IPS-18a (cell line): ENCODE measurements at regions not wholly inside any gene's neighbourhood (a gene's known extent, or its start where the extent isn't known, plus 50 kb on each side); places are given as distances from the start of the nearest gene placed in this dataset.
A peak's percentile ranks its signal among the peaks of the same experiment; 100 is the strongest.

Experiments
- H3K27ac ChIP-seq: one replicate; pipeline ENCODE4 v1.5.1; 2013; ENCODE audit warnings: low read length
- H3K27me3 ChIP-seq: one replicate; pipeline ENCODE4 v1.6.1; 2013; ENCODE audit warnings: mild to moderate bottlenecking, low read length; ENCODE audit not compliant: control insufficient read depth, insufficient read depth
- H3K36me3 ChIP-seq: one replicate; pipeline ENCODE4 v1.6.1; 2013; ENCODE audit warnings: low read depth, low read length; ENCODE audit not compliant: control insufficient read depth
- H3K4me1 ChIP-seq: one replicate; pipeline ENCODE4 v1.6.1; 2013; ENCODE audit warnings: low read depth, low read length; ENCODE audit not compliant: control insufficient read depth
- H3K4me3 ChIP-seq: one replicate; pipeline ENCODE4 v1.5.1; 2013; ENCODE audit warnings: low read length
- H3K9ac ChIP-seq: one replicate; pipeline ENCODE4 v1.6.1; 2013; ENCODE audit warnings: mild to moderate bottlenecking, low read length, moderate library complexity
- H3K9me3 ChIP-seq: one replicate; pipeline ENCODE4 v1.6.1; 2013; ENCODE audit warnings: low read depth, low read length; ENCODE audit not compliant: control insufficient read depth

GRCh38 chr14:82595466-82595865 lies 1061.8 kb upstream of the SEL1L start:
- no peak overlapping the region for H3K9ac ChIP-seq
- no peaks in the 10 kb centered on the region for H3K9me3 ChIP-seq
- H3K4me1 ChIP-seq: no peaks in the 10 kb centered on the region
- no peaks in the 10 kb centered on the region for H3K27me3 ChIP-seq
- no peak overlapping the region for H3K27ac ChIP-seq
- H3K36me3 ChIP-seq: no peaks in the 10 kb centered on the region
- no peak overlapping the region for H3K4me3 ChIP-seq

- no peak overlapping the region for H3K4me3 ChIP-seq
- H3K36me3 ChIP-seq: no peaks in the 10 kb centered on the region
- no peaks in the 10 kb centered on the region for H3K27me3 ChIP-seq
- no peaks in the 10 kb centered on the region for H3K9me3 ChIP-seq
- no peak overlapping the region for H3K27ac ChIP-seq
- H3K9ac ChIP-seq: no peak overlapping the region
- no peaks in the 10 kb centered on the region for H3K4me1 ChIP-seq
These were observed 1069.1 kb upstream of the SEL1L start for GRCh38 chr14:82602794-82603193.

GRCh38 chr14:82604819-82605218 lies 1071.2 kb upstream of the SEL1L start:
- Histone ChIP-seq H3K9ac (no peak overlapping the region), H3K36me3 (no peaks in the 10 kb centered on the region), H3K4me3 (no peak overlapping the region), H3K27me3 (no peaks in the 10 kb centered on the region), H3K9me3 (no peaks in the 10 kb centered on the region), H3K4me1 (no peaks in the 10 kb centered on the region), H3K27ac (no peak overlapping the region)

GRCh38 chr14:82621881-82622450 lies 1088.3 kb upstream of the SEL1L start:
- Histone ChIP-seq H3K36me3 (no peaks in the 10 kb centered on the region), H3K4me1 (no peaks in the 10 kb centered on the region), H3K4me3 (no peak overlapping the region), H3K9me3 (no peaks in the 10 kb centered on the region), H3K9ac (no peak overlapping the region), H3K27ac (no peak overlapping the region), H3K27me3 (no peaks in the 10 kb centered on the region)

- H3K9me3 ChIP-seq: no peaks in the 10 kb centered on the region
- H3K27me3 ChIP-seq: no peaks in the 10 kb centered on the region
- no peak overlapping the region for H3K9ac ChIP-seq
- no peaks in the 10 kb centered on the region for H3K36me3 ChIP-seq
- no peak overlapping the region for H3K27ac ChIP-seq
- H3K4me3 ChIP-seq: no peak overlapping the region
- H3K4me1 ChIP-seq: no peaks in the 10 kb centered on the region
These were observed 1092.8 kb upstream of the SEL1L start for GRCh38 chr14:82626156-82627066.

- no peaks in the 10 kb centered on the region for H3K4me1 ChIP-seq
- no peaks in the 10 kb centered on the region for H3K27me3 ChIP-seq
These were observed 1102.3 kb upstream of the SEL1L start for GRCh38 chr14:82635915-82636314.

GRCh38 chr14:82636426-82636825 lies 1102.8 kb upstream of the SEL1L start:
- no peaks in the 10 kb centered on the region for H3K27me3 ChIP-seq
- H3K4me1 ChIP-seq: no peaks in the 10 kb centered on the region
- no peak overlapping the region for H3K27ac ChIP-seq
- no peaks in the 10 kb centered on the region for H3K9me3 ChIP-seq
- no peaks in the 10 kb centered on the region for H3K36me3 ChIP-seq
- no peak overlapping the region for H3K9ac ChIP-seq
- no peak overlapping the region for H3K4me3 ChIP-seq

More at GRCh38 chr14:82635915-82636314, 1102.3 kb upstream of the SEL1L start:
- no peaks in the 10 kb centered on the region for H3K36me3 ChIP-seq
- no peak overlapping the region for H3K9ac ChIP-seq
- no peak overlapping the region for H3K27ac ChIP-seq
- no peak overlapping the region for H3K4me3 ChIP-seq
- no peaks in the 10 kb centered on the region for H3K9me3 ChIP-seq

GRCh38 chr14:82641050-82641540 lies 1107.4 kb upstream of the SEL1L start:
- H3K27me3 ChIP-seq: no peaks in the 10 kb centered on the region
- H3K9ac ChIP-seq: no peak overlapping the region
- no peak overlapping the region for H3K27ac ChIP-seq
- H3K4me3 ChIP-seq: no peak overlapping the region
- H3K36me3 ChIP-seq: no peaks in the 10 kb centered on the region
- no peaks in the 10 kb centered on the region for H3K4me1 ChIP-seq
- no peaks in the 10 kb centered on the region for H3K9me3 ChIP-seq

- Histone ChIP-seq H3K27me3 (no peaks in the 10 kb centered on the region), H3K4me3 (peak overlapping the region; percentile 30), H3K27ac (no peak overlapping the region), H3K36me3 (no peaks in the 10 kb centered on the region), H3K9me3 (no peaks in the 10 kb centered on the region), H3K9ac (no peak overlapping the region), H3K4me1 (no peaks in the 10 kb centered on the region)
These were observed 1108.8 kb upstream of the SEL1L start for GRCh38 chr14:82642425-82642824.

- H3K27ac ChIP-seq: no peak overlapping the region
- no peak overlapping the region for H3K4me3 ChIP-seq
- H3K9me3 ChIP-seq: no peaks in the 10 kb centered on the region
- no peaks in the 10 kb centered on the region for H3K27me3 ChIP-seq
- no peak overlapping the region for H3K9ac ChIP-seq
- no peaks in the 10 kb centered on the region for H3K36me3 ChIP-seq
- no peaks in the 10 kb centered on the region for H3K4me1 ChIP-seq
These were observed 1113.6 kb upstream of the SEL1L start for GRCh38 chr14:82647088-82647810.

- Histone ChIP-seq H3K27ac (no peak overlapping the region), H3K27me3 (no peaks in the 10 kb centered on the region), H3K9ac (no peak overlapping the region), H3K4me3 (no peak overlapping the region), H3K9me3 (no peaks in the 10 kb centered on the region), H3K4me1 (no peaks in the 10 kb centered on the region), H3K36me3 (no peaks in the 10 kb centered on the region)
These were observed 1122.1 kb upstream of the SEL1L start for GRCh38 chr14:82655770-82656169.
